Fibroblast of lung (primary cell): ENCODE measurements at regions not wholly inside any gene's neighbourhood (a gene's known extent, or its start where the extent isn't known, plus 50 kb on each side); places are given as distances from the start of the nearest gene placed in this dataset.
"Not testable (repeated sequence)": the region's sequence is repeated elsewhere in the genome, so short reads cannot be mapped to it uniquely, and the experiment has no call there.

ENCODE experiments used
- EZH2 ChIP-seq: IDR thresholded peaks from 2 replicates; pipeline ENCODE4 v1.5.1; 2012; ENCODE audit warnings: low read length, control low read depth, mild to moderate bottlenecking; ENCODE audit errors: missing control alignments
- TF ChIP-seq, protein P1 (sequence below), 2 donors: IDR thresholded peaks in 1 of 2; conservative IDR thresholded peaks in 1 of 2; 1 replicate in 1 of 2; 2 replicates in 1 of 2; pipeline ENCODE4 v1.5.1; 2011 to 2012; ENCODE audit warnings: low read length in 2 of 2, control low read depth in 1 of 2, inconsistent platforms in 1 of 2, low read depth in 1 of 2, mild to moderate bottlenecking in 1 of 2

DNA sequence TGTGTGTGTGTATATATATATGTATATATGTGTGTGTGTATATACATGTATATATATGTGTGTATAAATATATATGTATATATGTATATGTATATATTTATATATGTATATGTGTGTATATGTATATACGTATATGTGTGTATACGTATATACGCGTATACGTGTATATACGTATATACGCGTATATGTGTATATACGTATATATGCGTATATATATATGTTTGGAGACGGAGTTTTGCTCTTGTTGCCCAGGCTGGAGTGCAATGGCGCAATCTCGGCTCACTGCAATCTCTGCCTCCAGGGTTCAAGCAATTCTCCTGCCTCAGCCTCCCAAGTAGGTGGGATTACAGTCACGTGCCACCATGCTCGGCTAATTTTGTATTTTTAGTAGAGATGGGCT is 212.6 kb downstream of the KCNJ2 start:
- TF ChIP-seq, protein P1, sequence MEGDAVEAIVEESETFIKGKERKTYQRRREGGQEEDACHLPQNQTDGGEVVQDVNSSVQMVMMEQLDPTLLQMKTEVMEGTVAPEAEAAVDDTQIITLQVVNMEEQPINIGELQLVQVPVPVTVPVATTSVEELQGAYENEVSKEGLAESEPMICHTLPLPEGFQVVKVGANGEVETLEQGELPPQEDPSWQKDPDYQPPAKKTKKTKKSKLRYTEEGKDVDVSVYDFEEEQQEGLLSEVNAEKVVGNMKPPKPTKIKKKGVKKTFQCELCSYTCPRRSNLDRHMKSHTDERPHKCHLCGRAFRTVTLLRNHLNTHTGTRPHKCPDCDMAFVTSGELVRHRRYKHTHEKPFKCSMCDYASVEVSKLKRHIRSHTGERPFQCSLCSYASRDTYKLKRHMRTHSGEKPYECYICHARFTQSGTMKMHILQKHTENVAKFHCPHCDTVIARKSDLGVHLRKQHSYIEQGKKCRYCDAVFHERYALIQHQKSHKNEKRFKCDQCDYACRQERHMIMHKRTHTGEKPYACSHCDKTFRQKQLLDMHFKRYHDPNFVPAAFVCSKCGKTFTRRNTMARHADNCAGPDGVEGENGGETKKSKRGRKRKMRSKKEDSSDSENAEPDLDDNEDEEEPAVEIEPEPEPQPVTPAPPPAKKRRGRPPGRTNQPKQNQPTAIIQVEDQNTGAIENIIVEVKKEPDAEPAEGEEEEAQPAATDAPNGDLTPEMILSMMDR (conservative IDR thresholded peaks at IDR 0.05 in 1 of 2, IDR thresholded peaks at IDR 0.05 in 1 of 2; ENCODE audit: low read depth in 1 of 2, low read length in 2 of 2): not testable (repeated sequence)
- not testable (repeated sequence) for TF ChIP-seq EZH2
